HepG2 (cell line): ENCODE measurements at regions not wholly inside any gene's neighbourhood (a gene's known extent, or its start where the extent isn't known, plus 50 kb on each side); places are given as distances from the start of the nearest gene placed in this dataset.

Experiments used
- ATRX ChIP-seq: sonication (generic); formaldehyde crosslinking; IDR thresholded peaks from 2 replicates; pipeline ENCODE4 v1.4.0; 2020; ENCODE audit warnings: missing genetic modification reagents, borderline replicate concordance
- BATF2 ChIP-seq: sonication (generic); formaldehyde crosslinking; IDR thresholded peaks from 2 replicates; pipeline ENCODE4 v1.8.0; 2022; ENCODE audit warnings: mild to moderate bottlenecking, missing genetic modification reagents, moderate library complexity
- CBFB ChIP-seq: sonication (generic); formaldehyde crosslinking; IDR thresholded peaks from 2 replicates; pipeline ENCODE4 v1.4.0; 2020; ENCODE audit warnings: missing genetic modification reagents
- EHMT2 ChIP-seq: fragments of 200-600 bp; sonication (generic); IDR thresholded peaks from 2 replicates; pipeline ENCODE4 v1.7.0; 2017; ENCODE audit warnings: antibody characterized with exemption, low read depth, low read length, borderline replicate concordance
- HOXA5 ChIP-seq: sonication (generic); formaldehyde crosslinking; IDR thresholded peaks from 2 replicates; pipeline ENCODE4 v1.4.0; 2020; ENCODE audit warnings: missing genetic modification reagents
- KMT2A ChIP-seq: sonication (generic); formaldehyde crosslinking; IDR thresholded peaks from 2 replicates; pipeline ENCODE4 v1.4.0; 2020; ENCODE audit warnings: missing genetic modification reagents
- LRRFIP1 ChIP-seq: sonication (generic); formaldehyde crosslinking; conservative IDR thresholded peaks from 2 replicates; pipeline ENCODE4 v1.4.0; 2020; ENCODE audit warnings: missing genetic modification reagents
- NFKBIZ ChIP-seq: IDR thresholded peaks from 2 replicates; pipeline ENCODE4 v1.6.1; 2018; ENCODE audit warnings: missing genetic modification reagents, missing compliant biosample characterization
- SKI ChIP-seq: fragments of 450-650 bp; IDR thresholded peaks from one replicate; pipeline ENCODE4 v1.6.1; 2018; ENCODE audit warnings: mild to moderate bottlenecking; ENCODE audit not compliant: partially characterized antibody
- SMAD9 ChIP-seq: sonication (generic); formaldehyde crosslinking; IDR thresholded peaks from 2 replicates; pipeline ENCODE4 v1.5.1; 2020; ENCODE audit warnings: mild to moderate bottlenecking, missing genetic modification reagents
- ZFP36 ChIP-seq: fragments of 150-350 bp; IDR thresholded peaks from 2 replicates; pipeline ENCODE4 v1.6.1; 2018; ENCODE audit warnings: borderline replicate concordance, low read length, low read depth; ENCODE audit not compliant: partially characterized antibody
- ZNF274 ChIP-seq: sonication (generic); formaldehyde crosslinking; IDR thresholded peaks from 2 replicates; pipeline ENCODE4 v1.5.1; 2020; ENCODE audit warnings: mild to moderate bottlenecking, missing genetic modification reagents
- ZNF329 ChIP-seq: sonication (generic); formaldehyde crosslinking; IDR thresholded peaks from 2 replicates; pipeline ENCODE4 v1.9.0; 2021; ENCODE audit warnings: low read depth, mild to moderate bottlenecking, missing genetic modification reagents
- ZNF367 ChIP-seq: sonication (generic); formaldehyde crosslinking; IDR thresholded peaks from 2 replicates; pipeline ENCODE4 v1.4.0; 2020; ENCODE audit warnings: missing genetic modification reagents, borderline replicate concordance
- ZNF446 ChIP-seq: sonication (generic); formaldehyde crosslinking; IDR thresholded peaks from 2 replicates; pipeline ENCODE4 v1.5.0; 2020; ENCODE audit warnings: mild to moderate bottlenecking, missing genetic modification reagents
- ZNF530 ChIP-seq: sonication (generic); formaldehyde crosslinking; IDR thresholded peaks from 2 replicates; pipeline ENCODE4 v1.5.0; 2020; ENCODE audit warnings: low read depth, mild to moderate bottlenecking, missing genetic modification reagents
- ZNF747 ChIP-seq: sonication (generic); formaldehyde crosslinking; IDR thresholded peaks from 2 replicates; pipeline ENCODE4 v1.8.1; 2023; ENCODE audit warnings: missing genetic modification reagents, mild to moderate bottlenecking, borderline replicate concordance
- ZNF749 ChIP-seq: sonication (generic); formaldehyde crosslinking; IDR thresholded peaks from 2 replicates; pipeline ENCODE4 v1.8.0; 2022; ENCODE audit warnings: mild to moderate bottlenecking, missing genetic modification reagents, moderate library complexity, borderline replicate concordance
- ZNF891 ChIP-seq: sonication (generic); formaldehyde crosslinking; IDR thresholded peaks from 2 replicates; pipeline ENCODE4 v1.5.0; 2020; ENCODE audit warnings: mild to moderate bottlenecking, missing genetic modification reagents
- ZSCAN20 ChIP-seq: sonication (generic); formaldehyde crosslinking; IDR thresholded peaks from 2 replicates; pipeline ENCODE4 v1.4.0; 2020; ENCODE audit warnings: missing genetic modification reagents, mild to moderate bottlenecking, borderline replicate concordance
- TF ChIP-seq, protein P1 (sequence below): sonication (generic); formaldehyde crosslinking; IDR thresholded peaks from 2 replicates; pipeline ENCODE4 v1.5.0; 2020; ENCODE audit warnings: missing genetic modification reagents, mild to moderate bottlenecking, borderline replicate concordance
- TF ChIP-seq, protein P2 (sequence below): sonication (generic); formaldehyde crosslinking; IDR thresholded peaks from 2 replicates; pipeline ENCODE4 v1.4.0; 2020; ENCODE audit warnings: missing genetic modification reagents
- TF ChIP-seq, protein P3 (sequence below): sonication (generic); formaldehyde crosslinking; IDR thresholded peaks from 2 replicates; pipeline ENCODE4 v1.8.1; 2022; ENCODE audit warnings: low read depth, mild to moderate bottlenecking, missing genetic modification reagents

- TF ChIP-seq ZSCAN20 (CRISPR knock-in tag) (no peak), ZNF749 (CRISPR knock-in tag) (peak; percentile 68; the same call in 1 of the 2 replicates), SKI (peak; percentile 94), ZNF530 (CRISPR knock-in tag) (0 out of 2 replicates have a peak, but pooled peaks have one; percentile 63), EHMT2 (peak; percentile 79), SMAD9 (CRISPR knock-in tag) (no peak), ZNF747 (CRISPR knock-in tag) (peak; percentile 49; the same call in 1 of the 2 replicates), LRRFIP1 (CRISPR knock-in tag) (no peak; the same call in 1 of the 2 replicates), ZNF329 (CRISPR knock-in tag) (0 out of 2 replicates have a peak, but pooled peaks have one; percentile 24), ZNF367 (no peak), ZFP36 (peak; percentile 70), ZNF891 (CRISPR knock-in tag) (no peak), BATF2 (CRISPR knock-in tag) (no peak), ZNF446 (CRISPR knock-in tag) (no peak), NFKBIZ (CRISPR knock-in tag) (peak; percentile 97), HOXA5 (CRISPR knock-in tag) (peak; percentile 54), ZNF274 (CRISPR knock-in tag) (no peak), CBFB (CRISPR knock-in tag) (peak; percentile 97), ATRX (no peak), KMT2A (peak; percentile 74)
- TF ChIP-seq, protein P1, sequence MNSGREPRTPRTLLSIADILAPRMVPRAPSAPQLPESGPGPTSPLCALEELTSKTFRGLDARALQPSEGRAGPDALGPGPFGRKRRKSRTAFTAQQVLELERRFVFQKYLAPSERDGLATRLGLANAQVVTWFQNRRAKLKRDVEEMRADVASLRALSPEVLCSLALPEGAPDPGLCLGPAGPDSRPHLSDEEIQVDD: no peak
- TF ChIP-seq, protein P2, sequence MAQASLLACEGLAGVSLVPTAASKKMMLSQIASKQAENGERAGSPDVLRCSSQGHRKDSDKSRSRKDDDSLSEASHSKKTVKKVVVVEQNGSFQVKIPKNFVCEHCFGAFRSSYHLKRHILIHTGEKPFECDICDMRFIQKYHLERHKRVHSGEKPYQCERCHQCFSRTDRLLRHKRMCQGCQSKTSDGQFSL (CRISPR knock-in tag): peak; percentile 73
- TF ChIP-seq, protein P3, sequence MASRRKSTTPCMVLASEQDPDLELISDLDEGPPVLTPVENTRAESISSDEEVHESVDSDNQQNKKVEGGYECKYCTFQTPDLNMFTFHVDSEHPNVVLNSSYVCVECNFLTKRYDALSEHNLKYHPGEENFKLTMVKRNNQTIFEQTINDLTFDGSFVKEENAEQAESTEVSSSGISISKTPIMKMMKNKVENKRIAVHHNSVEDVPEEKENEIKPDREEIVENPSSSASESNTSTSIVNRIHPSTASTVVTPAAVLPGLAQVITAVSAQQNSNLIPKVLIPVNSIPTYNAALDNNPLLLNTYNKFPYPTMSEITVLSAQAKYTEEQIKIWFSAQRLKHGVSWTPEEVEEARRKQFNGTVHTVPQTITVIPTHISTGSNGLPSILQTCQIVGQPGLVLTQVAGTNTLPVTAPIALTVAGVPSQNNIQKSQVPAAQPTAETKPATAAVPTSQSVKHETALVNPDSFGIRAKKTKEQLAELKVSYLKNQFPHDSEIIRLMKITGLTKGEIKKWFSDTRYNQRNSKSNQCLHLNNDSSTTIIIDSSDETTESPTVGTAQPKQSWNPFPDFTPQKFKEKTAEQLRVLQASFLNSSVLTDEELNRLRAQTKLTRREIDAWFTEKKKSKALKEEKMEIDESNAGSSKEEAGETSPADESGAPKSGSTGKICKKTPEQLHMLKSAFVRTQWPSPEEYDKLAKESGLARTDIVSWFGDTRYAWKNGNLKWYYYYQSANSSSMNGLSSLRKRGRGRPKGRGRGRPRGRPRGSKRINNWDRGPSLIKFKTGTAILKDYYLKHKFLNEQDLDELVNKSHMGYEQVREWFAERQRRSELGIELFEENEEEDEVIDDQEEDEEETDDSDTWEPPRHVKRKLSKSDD: peak; percentile 72; the same call in 1 of the 2 replicates
Observed at GRCh38 chr17:72399608-72400487, 279.0 kb downstream of the SOX9 start (continued).
